IMR-90 (cell line): ENCODE measurements at regions not wholly inside any gene's neighbourhood (a gene's known extent, or its start where the extent isn't known, plus 50 kb on each side); places are given as distances from the start of the nearest gene placed in this dataset.

Experiments used
- ATAC-seq: fragments of 200-7000 bp; cut with Tn5 transposase; 2 replicates; pipeline ENCODE4 v1.9.1; 2020; ENCODE audit warnings: low read depth, mild to moderate bottlenecking, moderate library complexity
- BruUV-seq: library from RNA; stranded (reverse); fragments of 400-500 nt; replicated peaks from 2 replicates; lab custom pipeline; 2021; lab: Mats Ljungman, UMichigan
- CTCF ChIA-PET: fragments of 300-600 bp; formaldehyde crosslinking; extraction: SDS; loops from one replicate; lab custom pipeline; 2021; ENCODE audit warnings: antibody characterized with exemption; lab: Yijun Ruan, JAX
- POLR2A ChIA-PET: fragments of 300-600 bp; sonication (Branson Sonifier 250); formaldehyde crosslinking; loops from one replicate; lab custom pipeline; 2022; ENCODE audit warnings: antibody characterized with exemption; ENCODE audit not compliant: unreplicated experiment; lab: Charles Lee
- DNase-seq: peaks from one replicate; pipeline ENCODE4 v3.0.0; 2013
- H2AFZ ChIP-seq: replicated peaks from 2 replicates; pipeline ENCODE3; 2013; ENCODE audit warnings: low read length, mild to moderate bottlenecking; ENCODE audit not compliant: poor library complexity
- H2AK5ac ChIP-seq: 2 replicates; pipeline ENCODE4 v1.6.1; 2013; ENCODE audit warnings: low read depth, low read length, inconsistent platforms
- H2AK9ac ChIP-seq: replicated peaks from 2 replicates; pipeline ENCODE3; 2013; ENCODE audit warnings: mild to moderate bottlenecking, low read depth, low read length, moderate library complexity; ENCODE audit not compliant: poor library complexity
- H2BK120ac ChIP-seq: 2 replicates; pipeline ENCODE4 v1.6.1; 2013; ENCODE audit warnings: low read depth, low read length, inconsistent platforms
- H2BK15ac ChIP-seq: 3 replicates; pipeline ENCODE4 v1.6.1; 2013; ENCODE audit warnings: low read depth, low read length, inconsistent platforms
- H2BK20ac ChIP-seq: 2 replicates; pipeline ENCODE4 v1.6.1; 2013; ENCODE audit warnings: low read depth, mild to moderate bottlenecking, inconsistent platforms, low read length, moderate library complexity
- H2BK5ac ChIP-seq: 2 replicates; pipeline ENCODE4 v1.6.1; 2013; ENCODE audit warnings: mild to moderate bottlenecking, low read depth, low read length, inconsistent platforms; ENCODE audit not compliant: poor library complexity, severe bottlenecking
- H3K14ac ChIP-seq: replicated peaks from 2 replicates; pipeline ENCODE4 v1.6.1; 2013; ENCODE audit warnings: low read depth, low read length, inconsistent platforms
- H3K18ac ChIP-seq: 2 replicates; pipeline ENCODE4 v1.6.1; 2013; ENCODE audit warnings: low read depth, low read length, control low read depth
- H3K23ac ChIP-seq: 2 replicates; pipeline ENCODE4 v1.6.1; 2013; ENCODE audit warnings: low read depth, low read length, inconsistent platforms
- H3K27ac ChIP-seq: 2 replicates; pipeline ENCODE4 v1.5.1; 2013; ENCODE audit warnings: mild to moderate bottlenecking, control low read depth, low read length; ENCODE audit not compliant: insufficient read depth
- H3K27me3 ChIP-seq: 2 replicates; pipeline ENCODE4 v1.6.1; 2013; ENCODE audit warnings: low read length; ENCODE audit not compliant: control insufficient read depth, insufficient read depth
- H3K36me3 ChIP-seq: 2 replicates; pipeline ENCODE4 v1.6.1; 2013; ENCODE audit warnings: low read length, mixed read lengths; ENCODE audit not compliant: control insufficient read depth, insufficient read depth
- H3K4ac ChIP-seq: 2 replicates; pipeline ENCODE4 v1.6.1; 2013; ENCODE audit warnings: low read depth, low read length, inconsistent platforms
- H3K4me1 ChIP-seq: 2 replicates; pipeline ENCODE4 v1.6.1; 2013; ENCODE audit warnings: low read length, mixed read lengths; ENCODE audit not compliant: control insufficient read depth, insufficient read depth
- H3K4me2 ChIP-seq: 2 replicates; pipeline ENCODE4 v1.6.1; 2013; ENCODE audit warnings: low read depth, mild to moderate bottlenecking, control low read depth, low read length, moderate library complexity
- H3K4me3 ChIP-seq: 2 replicates; pipeline ENCODE4 v1.5.1; 2013; ENCODE audit warnings: low read depth, mild to moderate bottlenecking, control low read depth, low read length, moderate library complexity; ENCODE audit not compliant: insufficient read depth
- H3K56ac ChIP-seq: 2 replicates; pipeline ENCODE4 v1.6.1; 2013; ENCODE audit warnings: low read length, inconsistent platforms; ENCODE audit not compliant: insufficient read depth; ENCODE audit errors: extremely low read depth
- H3K79me1 ChIP-seq, 2 experiments: 2 replicates each; pipeline ENCODE4 v1.6.1; 2013; ENCODE audit warnings: low read length in 2 of 2, inconsistent platforms in 1 of 2, low read depth in 1 of 2
- H3K9ac ChIP-seq: 2 replicates; pipeline ENCODE4 v1.6.1; 2013; ENCODE audit warnings: low read depth, low read length, control low read depth
- H3K9me1 ChIP-seq: 2 replicates; pipeline ENCODE4 v1.6.1; 2013; ENCODE audit warnings: low read length, inconsistent platforms; ENCODE audit not compliant: insufficient read depth
- H3K9me3 ChIP-seq: 2 replicates; pipeline ENCODE4 v1.6.1; 2013; ENCODE audit warnings: low read length; ENCODE audit not compliant: control insufficient read depth, insufficient read depth
- H4K20me1 ChIP-seq: 2 replicates; pipeline ENCODE4 v1.6.1; 2013; ENCODE audit warnings: low read length, inconsistent platforms; ENCODE audit not compliant: insufficient read depth
- H4K5ac ChIP-seq: 2 replicates; pipeline ENCODE4 v1.6.1; 2013; ENCODE audit warnings: mild to moderate bottlenecking, low read depth, low read length, control low read depth
- H4K8ac ChIP-seq, 2 experiments: 2 replicates each; pipeline ENCODE4 v1.6.1; 2013; ENCODE audit warnings: low read depth in 2 of 2, low read length in 2 of 2, control low read depth in 1 of 2, inconsistent platforms in 1 of 2
- H4K91ac ChIP-seq: 2 replicates; pipeline ENCODE4 v1.6.1; 2013; ENCODE audit warnings: low read depth, low read length, inconsistent platforms; ENCODE audit not compliant: insufficient read depth
- BHLHE40 ChIP-seq: fragments of 150-350 bp; IDR thresholded peaks from 2 replicates; pipeline ENCODE4 v1.6.1; 2016; ENCODE audit warnings: mild to moderate bottlenecking, low read depth, low read length
- CTCF ChIP-seq: conservative IDR thresholded peaks from 2 replicates; pipeline ENCODE4 v1.5.1; 2012; ENCODE audit warnings: mild to moderate bottlenecking, low read depth, low read length, improper control_type of control experiment
- ELK1 ChIP-seq: fragments of 150-350 bp; IDR thresholded peaks from 2 replicates; pipeline ENCODE4 v1.6.1; 2016; ENCODE audit warnings: low read depth, mild to moderate bottlenecking, low read length, moderate library complexity, borderline replicate concordance
- FOS ChIP-seq: fragments of 150-350 bp; IDR thresholded peaks from 2 replicates; pipeline ENCODE4 v1.6.1; 2016; ENCODE audit warnings: low read depth, low read length
- POLR2A ChIP-seq: IDR thresholded peaks from 2 replicates; pipeline ENCODE4 v1.6.1; 2012; ENCODE audit warnings: mild to moderate bottlenecking, low read depth, low read length
- RAD21 ChIP-seq: IDR thresholded peaks from 2 replicates; pipeline ENCODE4 v1.6.1; 2012; ENCODE audit warnings: low read length, improper control_type of control experiment
- RFX5 ChIP-seq: IDR thresholded peaks from 2 replicates; pipeline ENCODE4 v1.8.0; 2012; ENCODE audit warnings: low read depth, mild to moderate bottlenecking, low read length, moderate library complexity
- WGBS, 2 experiments: methylation state at CpG; one replicate each; pipeline versions ENCODE4 v1.1.5 to v1.1.7; 2013; ENCODE audit warnings: missing lambda C conversion rate in 2 of 2; ENCODE audit not compliant: insufficient read length in 1 of 2; ENCODE audit errors: extremely low coverage in 2 of 2; 5-methylcytosine and 5-hydroxymethylcytosine counted together
- dilution Hi-C: fragments of 300-500 bp; cut with HindIII; formaldehyde crosslinking; loops from one replicate; pipeline ENCODE4 v1.14.3; 2018; ENCODE audit warnings: low sequenced_read_pairs; ENCODE audit not compliant: unreplicated experiment
- in situ Hi-C: fragments of 300-500 bp; cut with MboI; formaldehyde crosslinking; loops from 3 replicates; pipeline ENCODE4 v1.14.3; 2019; ENCODE audit warnings: low sequenced_read_pairs, inconsistent platforms, mixed read lengths
- intact Hi-C: fragments of 100-400 bp; cut with micrococcal nuclease; formaldehyde crosslinking; loops from 2 replicates; pipeline ENCODE4 v1.10.0; 2022

- no peak overlapping the region for H3K4ac ChIP-seq
- H2BK5ac ChIP-seq, result no peak overlapping the region
- WGBS, 2 experiments, result 60% methylated on average over 1 of the region's 1 CpG; no CpG with 5 or more reads in 1 of the 2 experiments
- intact Hi-C loops (loop anchor here (2.0 to 10.0 kb wide), 2 partner anchors 195 to 287 kb away; no protein-coding TSS in a partner anchor), dilution Hi-C loops (no loop called here), in situ Hi-C loops (no loop called here)
- no peak overlapping the region for H2AK9ac ChIP-seq
- peak overlapping the region; percentile 65; the same call in 2 of the 3 replicates for H2BK15ac ChIP-seq
- H3K23ac ChIP-seq, result no peak overlapping the region
- H4K20me1 ChIP-seq, result no peaks in the 10 kb centered on the region
- no peak overlapping the region; the same call in 1 of the 2 replicates for H2BK120ac ChIP-seq
- H3K9ac ChIP-seq, result peak overlapping the region; percentile 57
- H3K9me1 ChIP-seq, result peaks cover 2% of the 10 kb centered on the region; the same call in 1 of the 2 replicates
- no peaks in the 10 kb centered on the region for H3K79me1 ChIP-seq
- no peak overlapping the region for H2BK20ac ChIP-seq
- no peak overlapping the region for H3K14ac ChIP-seq
- CTCF ChIA-PET, result interaction anchor here (1.4 to 2.2 kb wide), 3 partner anchors 17 to 60 kb away, joined by 3 to 8 read pairs (median 5); no protein-coding TSS in a partner anchor
- ATAC-seq (peak; percentile 46; the same call in 1 of the 2 replicates), DNase-seq (no peak)
- peak overlapping the region; percentile 97 for H3K18ac ChIP-seq
- no peak for TF ChIP-seq POLR2A
- peak; percentile 24; the same call in 1 of the 2 replicates for TF ChIP-seq CTCF
- TF ChIP-seq RAD21, result 0 out of 2 replicates have a peak, but pooled peaks have one; percentile 2
- TF ChIP-seq RFX5, result no peak
- no peak for TF ChIP-seq BHLHE40
- TF ChIP-seq ELK1, result no peak
- TF ChIP-seq FOS, result no peak
- H3K4me2 ChIP-seq, result peak overlapping the region; percentile 59; the same call in 1 of the 2 replicates
- H4K5ac ChIP-seq, result peak overlapping the region; percentile 100
- no peak overlapping the region for H3K56ac ChIP-seq
- H3K9me3 ChIP-seq, result no peaks in the 10 kb centered on the region
- no peaks in the 10 kb centered on the region for H3K27me3 ChIP-seq
- peak overlapping the region in 1 of 2 experiments; percentile 73; a peak in 2 of 4 replicates for H4K8ac ChIP-seq
- H3K4me1 ChIP-seq, result peaks cover 3% of the 10 kb centered on the region
- H2AFZ ChIP-seq, result no peak overlapping the region
- no TSS peak for BruUV-seq
- H3K36me3 ChIP-seq, result no peaks in the 10 kb centered on the region
- H2AK5ac ChIP-seq, result no peak overlapping the region
- peak overlapping the region; percentile 55; the same call in 1 of the 2 replicates for H3K27ac ChIP-seq
- peak overlapping the region; percentile 59; the same call in 1 of the 2 replicates for H4K91ac ChIP-seq
- H3K4me3 ChIP-seq, result no peak overlapping the region
- POLR2A ChIA-PET, result no interaction called here
These were observed 457.3 kb downstream of the DMAC1 start for GRCh38 chr9:7342229-7342628.
